Stomach (tissue), 4 donors: ENCODE measurements at regions not wholly inside any gene's neighbourhood (a gene's known extent, or its start where the extent isn't known, plus 50 kb on each side); places are given as distances from the start of the nearest gene placed in this dataset.

Source experiments
- EP300 ChIP-seq: sonication (generic); formaldehyde crosslinking; IDR thresholded peaks from one replicate; pipeline ENCODE4 v1.6.1; 2017; ENCODE audit warnings: antibody characterized with exemption
- POLR2A ChIP-seq, 4 donors: fragments of 450-650 bp; IDR thresholded peaks; one replicate each; pipeline ENCODE4 v1.6.1; 2016; ENCODE audit warnings: antibody characterized with exemption in 4 of 4, control low read depth in 2 of 4, mild to moderate bottlenecking in 1 of 4, moderate library complexity in 1 of 4
- TF ChIP-seq, protein P1 (sequence below), 7 experiments: fragments of 450-650 bp in 4 of 7; fragments of 200-600 bp in 3 of 7; sonication (generic) in 3 of 7; IDR thresholded peaks; one replicate each; pipeline ENCODE4 v1.5.1; 2016 to 2019; ENCODE audit warnings: antibody characterized with exemption in 7 of 7, control low read depth in 2 of 7, mild to moderate bottlenecking in 1 of 7

DNA sequence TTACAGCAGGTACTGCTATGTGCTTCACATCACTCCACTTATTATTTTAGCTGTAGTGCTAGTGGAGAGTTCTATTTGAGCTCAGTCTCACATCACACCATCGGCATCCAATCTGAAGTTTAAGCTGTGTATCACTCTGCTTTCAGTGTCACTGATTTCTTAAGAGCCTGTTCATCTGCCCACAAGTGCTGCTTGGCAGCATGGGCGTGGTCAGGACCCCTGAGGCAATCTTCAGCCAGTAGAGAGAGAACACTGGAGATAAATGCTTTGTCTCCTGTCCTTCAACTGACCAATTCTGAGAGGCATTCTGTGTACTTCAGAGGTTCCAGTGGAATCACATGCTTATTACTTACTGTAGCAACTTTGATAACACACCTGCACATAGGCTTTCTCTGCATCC is 728.8 kb downstream of the RPS29 start:
- TF ChIP-seq EP300 (no peak), POLR2A (IDR thresholded peaks at IDR 0.05) (no peak)
- TF ChIP-seq, protein P1, sequence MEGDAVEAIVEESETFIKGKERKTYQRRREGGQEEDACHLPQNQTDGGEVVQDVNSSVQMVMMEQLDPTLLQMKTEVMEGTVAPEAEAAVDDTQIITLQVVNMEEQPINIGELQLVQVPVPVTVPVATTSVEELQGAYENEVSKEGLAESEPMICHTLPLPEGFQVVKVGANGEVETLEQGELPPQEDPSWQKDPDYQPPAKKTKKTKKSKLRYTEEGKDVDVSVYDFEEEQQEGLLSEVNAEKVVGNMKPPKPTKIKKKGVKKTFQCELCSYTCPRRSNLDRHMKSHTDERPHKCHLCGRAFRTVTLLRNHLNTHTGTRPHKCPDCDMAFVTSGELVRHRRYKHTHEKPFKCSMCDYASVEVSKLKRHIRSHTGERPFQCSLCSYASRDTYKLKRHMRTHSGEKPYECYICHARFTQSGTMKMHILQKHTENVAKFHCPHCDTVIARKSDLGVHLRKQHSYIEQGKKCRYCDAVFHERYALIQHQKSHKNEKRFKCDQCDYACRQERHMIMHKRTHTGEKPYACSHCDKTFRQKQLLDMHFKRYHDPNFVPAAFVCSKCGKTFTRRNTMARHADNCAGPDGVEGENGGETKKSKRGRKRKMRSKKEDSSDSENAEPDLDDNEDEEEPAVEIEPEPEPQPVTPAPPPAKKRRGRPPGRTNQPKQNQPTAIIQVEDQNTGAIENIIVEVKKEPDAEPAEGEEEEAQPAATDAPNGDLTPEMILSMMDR (IDR thresholded peaks at IDR 0.05), result no peak
